Frontal cortex (tissue), 4 donors: ENCODE measurements at regions not wholly inside any gene's neighbourhood (a gene's known extent, or its start where the extent isn't known, plus 50 kb on each side); places are given as distances from the start of the nearest gene placed in this dataset. TPM values are rescaled to one million over a fixed set of nuclear protein-coding genes. Genes with fewer than 3 reads are reported as not detected.
"Not testable (repeated sequence)": the region's sequence is repeated elsewhere in the genome, so short reads cannot be mapped to it uniquely, and the experiment has no call there.

Source experiments
- DNase-seq, 2 donors: peaks; one replicate each; pipeline ENCODE4 v3.0.0; 2012; ENCODE audit warnings: low spot score in 2 of 2
- FAIRE-seq: peaks from 2 replicates; lab custom pipeline; 2012; peaks lifted over from hg19 to GRCh38; lab: Jason Lieb, UNC
- small RNA-seq: library from RNA; depleted of rRNA; stranded (forward); fragments of <200 nt; gene quantifications from one replicate; pipeline ENCODE3, GENCODE V24; 2014
- donor health status: control.
- donor health status: control.
- donor health status: control.

DNA sequence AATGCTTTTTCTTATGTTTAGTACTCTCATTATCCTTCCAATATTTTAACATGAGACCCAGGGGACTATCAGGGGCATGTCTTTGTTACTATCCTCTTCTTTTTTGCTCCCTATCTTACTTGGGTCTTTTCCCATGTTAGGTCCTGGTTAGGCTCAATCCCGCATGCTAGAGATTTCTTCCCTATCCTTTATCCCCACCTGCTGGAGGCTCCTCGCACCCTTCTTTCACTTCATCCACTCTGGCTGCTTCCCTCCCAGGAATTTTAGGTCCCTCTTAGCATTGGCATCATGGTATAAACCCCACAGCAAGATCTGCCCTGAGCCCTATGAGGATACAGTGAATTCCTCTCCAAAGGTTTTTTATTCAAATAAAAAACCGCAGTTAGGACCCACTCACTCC lies 567.3 kb downstream of the ANKRD30B start:
- not testable (repeated sequence) for DNase-seq, FAIRE-seq

DNA sequence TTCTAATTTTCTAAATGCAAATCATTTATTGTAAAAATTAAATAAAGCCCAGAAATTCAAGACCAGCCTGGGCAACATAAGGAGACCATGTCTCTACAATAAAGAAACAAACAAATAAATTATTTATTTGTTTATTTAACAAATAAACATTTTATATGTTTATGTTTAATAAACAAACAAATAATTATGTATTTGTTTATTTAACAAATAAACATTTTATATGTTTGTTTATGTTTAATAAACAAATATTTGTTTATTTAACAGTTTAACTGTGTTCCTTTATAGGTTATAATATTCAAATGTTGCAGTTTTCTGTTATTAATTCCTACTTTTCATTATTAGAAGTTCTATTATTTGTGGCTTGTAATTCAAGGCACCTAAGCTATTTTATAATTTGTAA lies 570.7 kb downstream of the ANKRD30B start:
- FAIRE-seq: peak; percentile 99
- not testable (repeated sequence) for DNase-seq

DNA sequence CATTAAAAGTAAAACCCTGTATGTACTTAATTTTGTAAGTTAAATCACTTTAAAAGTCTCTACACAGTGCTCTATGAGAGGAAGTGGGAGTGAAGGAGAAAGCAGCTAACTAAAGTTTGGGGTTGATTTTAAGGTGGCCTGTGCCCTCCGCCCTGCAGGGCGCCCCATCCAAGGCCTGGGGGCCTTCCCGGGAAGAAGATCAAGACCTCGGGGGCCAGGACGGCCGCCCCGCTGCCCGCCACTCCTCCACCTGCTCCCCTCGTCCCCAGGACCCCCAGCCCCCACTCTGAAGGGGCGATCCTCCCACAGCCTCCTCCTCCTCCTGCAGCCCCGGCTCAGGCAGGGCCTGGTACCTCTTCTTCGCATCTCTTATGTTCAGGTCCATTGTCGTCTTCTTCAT lies 581.7 kb downstream of the ANKRD30B start:
- not testable (repeated sequence) for FAIRE-seq, DNase-seq

DNA sequence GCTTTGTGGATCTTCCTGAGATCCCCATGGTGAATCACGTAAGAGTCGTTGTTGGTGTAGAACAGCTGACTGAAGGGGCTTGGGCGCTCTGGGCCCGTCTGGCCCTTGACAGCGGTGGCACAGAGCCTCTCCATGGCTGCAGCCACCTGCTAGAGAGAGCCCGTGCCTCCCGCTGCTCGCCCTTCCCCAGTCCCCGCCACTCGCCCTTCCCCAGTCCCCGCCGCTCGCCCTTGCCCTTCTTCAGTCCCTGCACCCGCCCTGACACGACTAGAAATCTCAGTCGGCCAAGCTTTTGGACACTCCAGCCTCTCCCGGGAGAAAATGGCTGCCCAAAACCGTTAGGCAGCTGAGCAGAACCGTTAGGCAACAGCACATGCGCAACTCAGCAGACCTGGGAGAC lies 582.2 kb downstream of the ANKRD30B start:
- DNase-seq, FAIRE-seq: not testable (repeated sequence)

DNA sequence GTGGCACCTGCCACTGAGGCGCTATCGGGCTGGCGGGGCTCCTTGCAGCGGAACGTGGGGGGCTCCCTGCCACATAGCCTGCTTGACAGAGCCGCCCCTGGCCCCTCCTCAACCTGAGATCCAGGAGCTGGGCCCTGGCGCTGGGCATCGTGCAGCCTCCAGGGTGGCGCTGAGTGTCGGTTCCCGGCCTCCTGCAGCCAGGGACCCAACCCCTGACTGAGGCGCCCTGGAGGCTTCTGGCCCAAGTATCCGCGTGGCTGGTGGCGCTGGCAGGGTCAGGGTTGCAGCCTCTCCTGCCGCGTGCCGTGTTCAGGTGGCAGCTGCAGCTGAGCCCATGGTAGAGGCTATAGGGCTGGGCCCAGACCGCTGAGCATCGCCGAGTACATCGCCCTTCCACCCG lies 582.6 kb downstream of the ANKRD30B start:
- DNase-seq, FAIRE-seq: not testable (repeated sequence)

DNA sequence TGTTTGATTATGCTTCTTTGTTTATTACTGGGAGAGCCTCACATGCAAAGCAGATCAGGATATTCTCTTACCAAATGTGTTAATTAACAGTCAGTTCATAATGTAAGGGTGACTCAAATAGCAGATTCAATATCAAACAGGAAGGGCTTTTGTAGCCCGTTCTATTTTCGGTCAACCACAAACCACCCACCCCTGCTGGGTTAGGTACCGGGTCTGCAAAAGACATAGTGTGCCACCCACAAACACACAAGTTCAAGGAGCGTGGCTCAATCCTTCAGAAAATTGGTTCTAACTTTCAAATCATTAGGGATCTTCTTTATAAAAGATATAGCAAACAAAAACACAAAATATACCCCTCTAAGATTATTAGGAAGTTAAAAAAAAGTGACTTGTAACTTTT lies 627.7 kb downstream of the ANKRD30B start:
- FAIRE-seq, DNase-seq: not testable (repeated sequence)

DNA sequence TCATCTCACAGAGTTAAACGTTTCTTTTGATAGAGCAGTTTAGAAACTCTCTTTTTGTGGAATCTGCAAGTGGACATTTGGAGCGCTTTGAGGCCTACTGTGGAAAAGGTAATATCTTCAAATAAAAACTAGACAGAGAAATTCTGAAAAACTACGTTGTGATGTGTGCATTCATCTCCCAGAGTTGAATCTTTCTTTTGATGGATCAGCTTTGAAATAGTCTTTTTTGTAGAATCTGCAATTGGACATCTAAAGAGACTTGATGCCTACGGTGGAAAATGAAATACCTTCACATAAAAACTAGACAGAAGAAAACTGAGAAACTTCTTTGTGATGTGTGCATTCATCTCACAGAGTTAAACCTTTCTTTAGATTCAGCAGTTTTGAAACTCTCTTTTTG lies 659.9 kb downstream of the ANKRD30B start:
- DNase-seq, FAIRE-seq: not testable (repeated sequence)

Small RNAs in the stretch of these regions (small RNA-seq; reads per million reads assigned to genes)
- not detected for gene RNU6-721P
